Erythroblast (primary cell): ENCODE measurements at regions not wholly inside any gene's neighbourhood (a gene's known extent, or its start where the extent isn't known, plus 50 kb on each side); places are given as distances from the start of the nearest gene placed in this dataset.

Experiments used
- GATA1 ChIP-seq: IDR thresholded peaks from 2 replicates; pipeline ENCODE4 v1.6.1; 2011; ENCODE audit warnings: low read depth, mild to moderate bottlenecking, control low read depth, low read length, moderate library complexity
- POLR2A ChIP-seq: IDR thresholded peaks from 2 replicates; pipeline ENCODE4 v1.6.1; 2011; ENCODE audit warnings: mild to moderate bottlenecking, low read length

DNA sequence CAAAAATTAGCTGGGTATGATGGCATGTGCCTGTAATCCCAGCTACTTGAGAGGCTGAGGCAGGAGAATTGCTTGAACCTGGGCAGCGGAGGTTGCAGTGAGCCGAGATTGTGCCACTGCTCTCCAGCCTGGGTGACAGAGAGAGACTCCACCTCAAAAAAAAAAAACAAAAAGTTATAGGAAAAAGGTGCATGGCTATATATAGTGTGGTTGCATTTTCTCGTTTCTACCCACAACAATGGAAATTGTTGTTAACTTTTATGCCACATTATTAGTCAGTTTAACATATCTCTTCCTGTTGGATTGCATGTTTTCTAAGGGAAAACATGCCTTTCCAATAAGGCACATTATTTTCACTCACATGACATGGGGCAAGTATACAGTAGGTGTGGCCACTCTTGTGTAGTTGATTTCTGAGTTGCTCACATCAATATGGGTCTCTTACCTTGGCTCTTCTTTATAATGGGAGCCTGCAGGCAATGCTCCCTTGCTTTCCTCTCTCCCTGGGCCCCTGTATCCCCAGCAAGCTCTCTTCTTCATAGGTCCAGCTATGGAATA is 610.0 kb downstream of the RNF144A start:
- no peak for TF ChIP-seq POLR2A
- TF ChIP-seq GATA1: no peak
